ENCODE measurements at regions not wholly inside any gene's neighbourhood (a gene's known extent, or its start where the extent isn't known, plus 50 kb on each side); places are given as distances from the start of the nearest gene placed in this dataset.

- WGBS, 2 donors = 89 to 94% methylated on average over 1 of the region's 1 CpG
- H3K9me3 ChIP-seq = no peaks in the 10 kb centered on the region
- H3K27me3 ChIP-seq = no peaks in the 10 kb centered on the region
- no peak for TF ChIP-seq POLR2A (IDR thresholded peaks at IDR 0.05)
- TF ChIP-seq EP300 (IDR thresholded peaks at IDR 0.05) = no peak
- no peak for TF ChIP-seq CTCF (IDR thresholded peaks at IDR 0.05)
- no peaks in the 10 kb centered on the region for H3K36me3 ChIP-seq
- H3K27ac ChIP-seq = no peak overlapping the region
- H3K4me1 ChIP-seq = no peaks in the 10 kb centered on the region
- DNase-seq (ENCODE audit: low spot score in 2 of 2) = no peak
- no peak overlapping the region for H3K4me3 ChIP-seq
These were observed 247.1 kb downstream of the SPRY1 start for GRCh38 chr4:123643691-123644090.

GRCh38 chr4:123649250-123649644 lies 252.7 kb downstream of the SPRY1 start:
- WGBS, 2 donors = 67 to 73% methylated on average over 4 of the region's 4 CpGs
- no peaks in the 10 kb centered on the region for H3K9me3 ChIP-seq
- H3K4me3 ChIP-seq = no peak overlapping the region
- no peaks in the 10 kb centered on the region for H3K36me3 ChIP-seq
- TF ChIP-seq CTCF (IDR thresholded peaks at IDR 0.05) = no peak
- no peak for TF ChIP-seq POLR2A (IDR thresholded peaks at IDR 0.05)
- TF ChIP-seq EP300 (IDR thresholded peaks at IDR 0.05) = no peak
- H3K27ac ChIP-seq = peak overlapping the region in 2 of 4 donors; percentile 46 to 51
- H3K27me3 ChIP-seq = no peaks in the 10 kb centered on the region
- H3K4me1 ChIP-seq = peaks cover 0 to 30% (median 6%) of the 10 kb centered on the region in 4 donors
- no peak for DNase-seq (ENCODE audit: low spot score in 2 of 2)

- no peaks in the 10 kb centered on the region for H3K9me3 ChIP-seq
- peaks cover 0 to 30% (median 6%) of the 10 kb centered on the region in 4 donors for H3K4me1 ChIP-seq
- H3K27ac ChIP-seq = peak overlapping the region in 2 of 4 donors; percentile 46 to 51
- H3K36me3 ChIP-seq = no peaks in the 10 kb centered on the region
- H3K4me3 ChIP-seq = no peak overlapping the region
- no peaks in the 10 kb centered on the region for H3K27me3 ChIP-seq
- TF ChIP-seq EP300 (IDR thresholded peaks at IDR 0.05) = no peak
- TF ChIP-seq POLR2A (IDR thresholded peaks at IDR 0.05) = no peak
- TF ChIP-seq CTCF (IDR thresholded peaks at IDR 0.05) = no peak
- 38 to 43% methylated on average over 11 of the region's 11 CpGs for WGBS, 2 donors
- DNase-seq (ENCODE audit: low spot score in 2 of 2) = no peak
These were observed 253.2 kb downstream of the SPRY1 start for GRCh38 chr4:123649645-123650391.

GRCh38 chr4:123651066-123651465 lies 254.5 kb downstream of the SPRY1 start:
- Histone ChIP-seq H3K9me3 (no peaks in the 10 kb centered on the region), H3K36me3 (no peaks in the 10 kb centered on the region), H3K4me1 (peaks cover 0 to 30% (median 6%) of the 10 kb centered on the region in 4 donors), H3K27me3 (no peaks in the 10 kb centered on the region), H3K27ac (no peak overlapping the region), H3K4me3 (no peak overlapping the region)
- DNase-seq (ENCODE audit: low spot score in 2 of 2) = no peak
- WGBS, 2 donors = 56 to 66% methylated on average over 2 of the region's 2 CpGs
- TF ChIP-seq CTCF (IDR thresholded peaks at IDR 0.05) = no peak
- no peak for TF ChIP-seq POLR2A (IDR thresholded peaks at IDR 0.05)
- TF ChIP-seq EP300 (IDR thresholded peaks at IDR 0.05) = no peak

GRCh38 chr4:123651536-123652180 lies 255.1 kb downstream of the SPRY1 start:
- 88 to 93% methylated on average over 1 of the region's 1 CpG for WGBS, 2 donors
- Histone ChIP-seq H3K4me1 (peaks cover 0 to 30% (median 6%) of the 10 kb centered on the region in 4 donors), H3K27me3 (no peaks in the 10 kb centered on the region), H3K36me3 (no peaks in the 10 kb centered on the region), H3K27ac (peak overlapping the region in 1 of 4 donors; percentile 36), H3K9me3 (peaks cover 0 to 6% (median 0%) of the 10 kb centered on the region in 4 donors), H3K4me3 (no peak overlapping the region)
- no peak for TF ChIP-seq POLR2A (IDR thresholded peaks at IDR 0.05)
- no peak for TF ChIP-seq EP300 (IDR thresholded peaks at IDR 0.05)
- no peak for TF ChIP-seq CTCF (IDR thresholded peaks at IDR 0.05)
- no peak for DNase-seq (ENCODE audit: low spot score in 2 of 2)
